Mesenchymal stem cell (in vitro differentiated cells and primary cell): ENCODE measurements at regions not wholly inside any gene's neighbourhood (a gene's known extent, or its start where the extent isn't known, plus 50 kb on each side); places are given as distances from the start of the nearest gene placed in this dataset.

Source experiments
- DNase-seq: peaks from one replicate; pipeline ENCODE4 v3.0.0-alpha.2; 2013
- H2AFZ ChIP-seq: one replicate; pipeline ENCODE4 v1.6.1; 2013; ENCODE audit warnings: low read depth, mild to moderate bottlenecking, control low read depth, inconsistent platforms, low read length, moderate library complexity
- H2AK5ac ChIP-seq: 2 replicates; pipeline ENCODE4 v1.6.1; 2013; ENCODE audit warnings: low read length, moderate library complexity, mild to moderate bottlenecking, inconsistent platforms; ENCODE audit not compliant: severe bottlenecking
- H2BK120ac ChIP-seq: one replicate; pipeline ENCODE4 v1.6.1; 2013; ENCODE audit warnings: low read depth, mild to moderate bottlenecking, inconsistent platforms, low read length, moderate library complexity
- H2BK12ac ChIP-seq, 2 experiments: one replicate each; pipeline ENCODE4 v1.6.1; 2013; ENCODE audit warnings: inconsistent platforms in 2 of 2, low read length in 2 of 2, mild to moderate bottlenecking in 2 of 2, moderate library complexity in 2 of 2, control low read depth in 1 of 2
- H2BK15ac ChIP-seq: one replicate; pipeline ENCODE4 v1.6.1; 2013; ENCODE audit warnings: mild to moderate bottlenecking, low read depth, inconsistent platforms; ENCODE audit not compliant: poor library complexity, severe bottlenecking
- H2BK5ac ChIP-seq: 2 replicates; pipeline ENCODE4 v1.6.1; 2013; ENCODE audit warnings: low read depth, mild to moderate bottlenecking, low read length, control low read depth, inconsistent platforms; ENCODE audit not compliant: poor library complexity, severe bottlenecking
- H3K14ac ChIP-seq, 2 experiments: one replicate each; pipeline ENCODE4 v1.6.1; 2013; ENCODE audit warnings: inconsistent platforms in 2 of 2, low read length in 2 of 2, control low read depth in 1 of 2, mild to moderate bottlenecking in 1 of 2, moderate library complexity in 1 of 2
- H3K18ac ChIP-seq, 2 experiments: one replicate each; pipeline ENCODE4 v1.6.1; 2013; ENCODE audit warnings: inconsistent platforms in 2 of 2, low read length in 2 of 2, control low read depth in 1 of 2, low read depth in 1 of 2, mild to moderate bottlenecking in 1 of 2
- H3K23ac ChIP-seq, 2 experiments: one replicate each; pipeline ENCODE4 v1.6.1; 2013; ENCODE audit warnings: inconsistent platforms in 2 of 2, low read length in 2 of 2, mild to moderate bottlenecking in 2 of 2, moderate library complexity in 2 of 2, control low read depth in 1 of 2
- H3K27ac ChIP-seq: 2 replicates; pipeline ENCODE4 v1.5.1; 2013; ENCODE audit warnings: mild to moderate bottlenecking, moderate library complexity, low read length, control low read depth, inconsistent platforms; ENCODE audit not compliant: poor library complexity, severe bottlenecking
- H3K27me3 ChIP-seq, 2 experiments: 2 replicates each; pipeline versions ENCODE4 v1.6.1 to v1.7.0; 2013; ENCODE audit warnings: low read length in 2 of 2, mild to moderate bottlenecking in 2 of 2, moderate library complexity in 2 of 2, control low read depth in 1 of 2, inconsistent platforms in 1 of 2; ENCODE audit not compliant: control insufficient read depth in 1 of 2, insufficient read depth in 1 of 2
- H3K36me3 ChIP-seq, 2 experiments: 2 replicates each; pipeline versions ENCODE4 v1.6.1 to v1.7.0; 2013; ENCODE audit warnings: low read length in 2 of 2, control low read depth in 1 of 2, inconsistent platforms in 1 of 2, low read depth in 1 of 2, mild to moderate bottlenecking in 1 of 2; ENCODE audit not compliant: insufficient read depth in 2 of 2, control insufficient read depth in 1 of 2
- H3K4ac ChIP-seq, 2 experiments: one replicate each; pipeline ENCODE4 v1.6.1; 2013; ENCODE audit warnings: inconsistent platforms in 2 of 2, low read length in 2 of 2, mild to moderate bottlenecking in 2 of 2, moderate library complexity in 2 of 2, control low read depth in 1 of 2, low read depth in 1 of 2
- H3K4me1 ChIP-seq: 2 replicates; pipeline ENCODE4 v1.6.1; 2013; ENCODE audit warnings: low read depth, low read length, control low read depth; ENCODE audit not compliant: control insufficient read depth, insufficient read depth
- H3K4me2 ChIP-seq: 2 replicates; pipeline ENCODE4 v1.6.1; 2013; ENCODE audit warnings: low read length, mild to moderate bottlenecking, inconsistent platforms; ENCODE audit not compliant: poor library complexity, severe bottlenecking
- H3K4me3 ChIP-seq, 2 experiments: 2 replicates each; pipeline versions ENCODE4 v1.5.1 to v1.7.0; 2013; ENCODE audit warnings: low read length in 2 of 2, mild to moderate bottlenecking in 2 of 2, control low read depth in 1 of 2, low read depth in 1 of 2; ENCODE audit not compliant: insufficient read depth in 1 of 2
- H3K79me1 ChIP-seq: replicated peaks from 2 replicates; pipeline ENCODE4 v1.6.1; 2013; ENCODE audit warnings: mild to moderate bottlenecking, control low read depth, low read length, inconsistent platforms; ENCODE audit not compliant: poor library complexity, severe bottlenecking
- H3K9ac ChIP-seq: 2 replicates; pipeline ENCODE4 v1.7.0; 2013; ENCODE audit warnings: mild to moderate bottlenecking, low read length, moderate library complexity
- H3K9me3 ChIP-seq: 2 replicates; pipeline ENCODE4 v1.7.0; 2013; ENCODE audit warnings: mild to moderate bottlenecking, low read length; ENCODE audit not compliant: control insufficient read depth
- H4K8ac ChIP-seq: one replicate; pipeline ENCODE4 v1.6.1; 2013; ENCODE audit warnings: inconsistent platforms, mild to moderate bottlenecking, low read length, moderate library complexity
- H4K91ac ChIP-seq: one replicate; pipeline ENCODE4 v1.6.1; 2013; ENCODE audit warnings: mild to moderate bottlenecking, low read length, inconsistent platforms
- WGBS: methylation state at CpG from one replicate; pipeline ENCODE4 v1.1.7; 2013; ENCODE audit warnings: mixed read lengths; 5-methylcytosine and 5-hydroxymethylcytosine counted together

- Histone ChIP-seq H2AFZ (no peak overlapping the region), H3K4me3 (no peak overlapping the region)
- WGBS, result 2% methylated on average over 5 of the region's 5 CpGs
Observed at GRCh38 chr19:28169168-28169887, 1043.6 kb downstream of the UQCRFS1 start.

DNA sequence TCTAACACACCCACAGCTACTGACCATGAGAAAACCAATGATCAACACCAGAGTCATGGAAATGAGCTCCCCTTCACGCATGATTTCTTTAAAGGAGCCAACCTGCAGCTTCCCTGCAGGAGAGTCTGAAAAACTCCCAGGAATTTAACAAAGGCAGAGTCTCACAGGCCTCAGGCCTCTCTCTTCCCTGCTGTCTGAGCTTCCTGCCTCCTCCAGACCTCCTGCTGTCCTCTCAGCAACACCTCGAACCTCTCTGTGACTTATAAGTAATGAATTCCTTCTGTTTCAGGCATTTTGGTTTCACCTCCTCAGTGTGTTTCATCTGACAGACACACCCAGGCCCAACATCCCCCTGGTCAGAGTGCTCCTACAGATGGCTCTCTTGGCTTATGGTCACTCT lies 1044.4 kb downstream of the UQCRFS1 start:
- Histone ChIP-seq H3K9ac (no peak overlapping the region), H2BK12ac (no peak overlapping the region), H4K8ac (no peak overlapping the region), H2BK15ac (no peak overlapping the region), H3K4me1 (peaks cover 22% of the 10 kb centered on the region), H2BK5ac (peak overlapping the region; percentile 81), H2BK120ac (no peak overlapping the region), H3K27ac (peak overlapping the region; percentile 94), H3K4me3 (no peak overlapping the region), H2AK5ac (no peak overlapping the region), H3K27me3 (peaks cover 0 to 3% of the 10 kb centered on the region in 2 experiments), H2AFZ (no peak overlapping the region), H3K4me2 (no peak overlapping the region), H3K79me1 (no peaks in the 10 kb centered on the region), H3K23ac (no peak overlapping the region), H3K18ac (no peak overlapping the region), H3K9me3 (no peaks in the 10 kb centered on the region), H3K4ac (no peak overlapping the region), H3K36me3 (no peaks in the 10 kb centered on the region), H3K14ac (no peak overlapping the region), H4K91ac (no peak overlapping the region)
- 1% methylated on average over 2 of the region's 2 CpGs for WGBS
- DNase-seq, result no peak

More at GRCh38 chr19:28169168-28169887, 1043.6 kb downstream of the UQCRFS1 start:
- Histone ChIP-seq H3K27me3 (peaks cover 0 to 2% of the 10 kb centered on the region in 2 experiments), H2BK5ac (peak overlapping the region; percentile 81), H4K91ac (no peak overlapping the region), H3K23ac (no peak overlapping the region), H3K36me3 (no peaks in the 10 kb centered on the region), H4K8ac (no peak overlapping the region), H3K18ac (no peak overlapping the region), H3K27ac (peak overlapping the region; percentile 94), H3K9me3 (no peaks in the 10 kb centered on the region), H3K14ac (no peak overlapping the region), H3K4me1 (peaks cover 22% of the 10 kb centered on the region), H2AK5ac (no peak overlapping the region), H2BK15ac (no peak overlapping the region), H3K4ac (no peak overlapping the region), H3K4me2 (no peak overlapping the region), H3K9ac (no peak overlapping the region), H2BK120ac (no peak overlapping the region), H2BK12ac (no peak overlapping the region), H3K79me1 (no peaks in the 10 kb centered on the region)
- DNase-seq, result no peak

DNA sequence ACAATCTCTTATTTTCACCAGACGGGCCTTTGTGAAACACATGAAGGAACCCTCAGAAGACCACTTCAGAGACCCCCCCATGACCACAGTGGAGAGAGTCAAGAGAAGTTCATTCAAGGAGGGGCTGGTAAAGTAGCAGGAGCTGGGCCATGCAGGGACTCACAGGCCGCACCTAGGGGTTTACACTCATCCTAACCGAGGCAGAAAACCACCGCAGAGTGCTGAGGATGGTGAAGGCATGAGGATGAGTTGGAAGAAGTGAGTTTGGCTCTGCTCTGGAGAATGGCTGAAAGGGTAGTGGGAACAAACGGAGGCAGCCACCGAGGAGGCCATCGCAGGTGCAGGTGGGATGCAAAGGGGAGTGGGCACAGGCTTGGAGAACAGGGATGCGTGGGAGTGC lies 1046.9 kb downstream of the UQCRFS1 start:
- H4K8ac ChIP-seq, result no peak overlapping the region
- H3K4me1 ChIP-seq, result peaks cover 12% of the 10 kb centered on the region
- H2AFZ ChIP-seq, result no peak overlapping the region
- peaks cover 0 to 4% of the 10 kb centered on the region in 2 experiments for H3K27me3 ChIP-seq
- no peak overlapping the region for H3K4me3 ChIP-seq
- DNase-seq, result no peak
- H4K91ac ChIP-seq, result no peak overlapping the region
- no peak overlapping the region for H3K9ac ChIP-seq
- H3K27ac ChIP-seq, result no peak overlapping the region
- no peaks in the 10 kb centered on the region for H3K36me3 ChIP-seq
- no peak overlapping the region for H3K4me2 ChIP-seq
- peak overlapping the region; percentile 66 for H2AK5ac ChIP-seq
- WGBS, result 78% methylated on average over 6 of the region's 8 CpGs
- no peaks in the 10 kb centered on the region for H3K79me1 ChIP-seq
- H3K4ac ChIP-seq, result no peak overlapping the region
- H2BK15ac ChIP-seq, result no peak overlapping the region
- H2BK120ac ChIP-seq, result no peak overlapping the region
- H3K9me3 ChIP-seq, result no peaks in the 10 kb centered on the region
- no peak overlapping the region for H3K23ac ChIP-seq
- H3K18ac ChIP-seq, result no peak overlapping the region
- H2BK12ac ChIP-seq, result no peak overlapping the region
- H3K14ac ChIP-seq, result no peak overlapping the region
- no peak overlapping the region for H2BK5ac ChIP-seq

DNA sequence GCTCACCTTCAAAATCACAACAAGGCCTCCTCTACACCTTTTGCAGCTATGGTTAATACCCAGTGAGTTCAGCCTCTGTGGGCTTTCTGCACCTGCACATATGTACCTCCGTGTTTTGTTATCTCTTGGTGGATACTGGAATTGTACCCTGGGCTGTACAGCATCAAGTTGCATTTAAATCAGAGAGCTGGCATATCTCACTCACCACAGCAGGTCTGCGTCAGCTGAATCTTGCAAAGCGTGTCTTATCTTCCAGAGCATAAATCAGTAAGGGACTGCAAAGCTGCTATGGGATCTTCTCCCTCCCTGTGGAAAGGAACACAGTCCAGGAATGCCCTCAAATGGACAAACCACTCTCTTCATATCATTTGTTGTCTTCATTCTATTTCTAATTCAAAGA lies 1048.7 kb downstream of the UQCRFS1 start:
- no peak overlapping the region for H3K14ac ChIP-seq
- H3K23ac ChIP-seq, result no peak overlapping the region
- H3K4me2 ChIP-seq, result no peak overlapping the region
- no peak overlapping the region for H4K8ac ChIP-seq
- no peaks in the 10 kb centered on the region for H3K79me1 ChIP-seq
- no peak overlapping the region for H2BK12ac ChIP-seq
- no peaks in the 10 kb centered on the region for H3K36me3 ChIP-seq
- WGBS, result 75% methylated on average over 3 of the region's 3 CpGs
- no peak for DNase-seq
- peaks cover 6% of the 10 kb centered on the region for H3K4me1 ChIP-seq
- no peak overlapping the region for H3K9ac ChIP-seq
- H4K91ac ChIP-seq, result no peak overlapping the region
- H2BK15ac ChIP-seq, result no peak overlapping the region
- H3K4me3 ChIP-seq, result no peak overlapping the region
- H2BK5ac ChIP-seq, result no peak overlapping the region
- no peak overlapping the region for H3K18ac ChIP-seq
- H2AFZ ChIP-seq, result no peak overlapping the region
- H3K27ac ChIP-seq, result no peak overlapping the region
- peaks cover 0 to 4% of the 10 kb centered on the region in 2 experiments for H3K27me3 ChIP-seq
- H2AK5ac ChIP-seq, result no peak overlapping the region
- no peak overlapping the region for H3K4ac ChIP-seq
- H3K9me3 ChIP-seq, result peaks cover 3% of the 10 kb centered on the region
- no peak overlapping the region for H2BK120ac ChIP-seq
